Daoy (cell line): ENCODE measurements at regions not wholly inside any gene's neighbourhood (a gene's known extent, or its start where the extent isn't known, plus 50 kb on each side); places are given as distances from the start of the nearest gene placed in this dataset.

ENCODE experiments used
- DNase-seq: peaks from one replicate; pipeline ENCODE4 v3.0.0-alpha.2; 2015; ENCODE audit warnings: low read depth

DNA sequence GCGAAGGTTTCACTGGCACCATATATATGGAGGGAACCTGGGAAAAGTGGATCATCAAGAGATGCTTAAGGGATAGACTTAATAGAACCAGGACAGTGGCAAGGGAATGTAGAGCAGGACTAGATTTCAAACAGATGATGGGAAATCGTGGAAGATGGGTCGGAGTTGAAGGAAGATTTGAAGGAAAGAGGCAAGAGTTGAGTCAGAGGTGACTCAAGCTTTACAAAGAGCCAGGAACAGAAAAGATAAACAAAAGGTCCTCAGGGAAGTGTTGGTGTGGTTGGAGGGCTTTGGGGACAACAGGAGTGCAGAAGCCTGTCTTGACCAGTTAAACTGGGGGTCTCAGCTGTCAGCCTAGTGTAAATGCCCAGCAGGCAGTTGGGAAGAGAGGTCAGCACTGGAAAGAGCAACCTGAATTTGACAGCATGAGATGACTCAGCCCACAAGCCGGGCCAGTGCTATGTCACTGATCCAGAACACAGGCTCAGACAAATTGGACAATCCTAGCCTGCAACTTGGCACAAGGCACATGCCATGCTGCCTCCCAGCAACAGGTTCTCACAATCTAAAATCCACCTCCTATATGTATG lies 230.5 kb downstream of the IDS start:
- no peak for DNase-seq

DNA sequence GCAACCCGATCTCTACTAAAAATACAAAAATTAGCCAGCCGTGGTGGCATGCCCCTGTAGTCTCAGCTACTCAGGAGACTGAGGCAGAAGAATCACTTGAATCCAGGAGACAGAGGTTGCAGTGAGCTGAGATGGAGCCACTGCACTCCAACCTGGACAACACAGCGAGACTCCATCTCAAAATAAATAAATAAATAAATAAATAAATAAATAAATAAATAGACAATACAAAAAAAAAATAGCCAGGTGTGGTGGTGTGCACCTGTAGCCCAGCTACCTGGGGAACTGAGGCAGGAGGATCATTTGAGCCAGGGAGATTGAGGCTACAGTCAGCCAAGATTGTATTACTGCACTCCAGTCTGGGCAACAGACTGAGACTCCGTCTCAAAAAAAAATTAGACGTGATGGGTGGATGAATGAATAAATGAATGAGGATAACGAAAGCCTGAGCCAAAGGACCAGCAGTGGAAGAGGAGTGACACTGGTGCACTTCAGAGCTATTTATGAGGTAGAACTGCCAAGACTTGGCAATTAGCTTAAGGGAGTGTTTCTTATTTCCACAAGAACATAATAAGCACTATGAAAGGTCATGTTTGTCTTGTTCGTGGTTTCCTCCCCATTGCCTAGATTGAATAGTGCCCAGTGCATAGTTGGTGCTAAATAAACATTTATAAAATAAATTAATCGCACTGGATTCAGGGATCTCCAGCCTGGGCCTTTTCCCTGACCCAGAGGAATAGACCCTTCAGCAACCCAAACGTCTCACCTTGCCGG lies 232.2 kb downstream of the IDS start:
- no peak for DNase-seq

- DNase-seq: no peak
Measured at GRCh38 chrX:149267878-149268813, 237.0 kb downstream of the IDS start.

DNA sequence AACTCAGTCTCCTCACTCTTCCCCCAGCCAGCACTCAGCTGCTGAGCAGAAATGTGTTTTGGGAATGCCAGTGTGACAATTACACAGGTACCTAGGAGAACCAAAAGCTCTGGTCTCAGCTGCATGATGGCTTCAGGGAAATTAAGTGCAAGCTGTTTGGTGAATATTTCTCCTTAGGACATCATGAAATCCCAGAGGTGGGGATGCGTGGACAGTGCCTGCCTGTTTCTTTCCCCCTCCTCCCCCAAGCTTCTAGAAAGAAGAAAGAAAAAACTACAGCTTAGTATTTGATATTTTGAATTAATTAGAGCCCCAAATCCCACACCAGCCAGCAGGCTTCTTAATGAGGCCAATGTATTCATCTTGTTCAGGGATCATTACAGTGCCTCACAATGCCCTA lies 243.0 kb downstream of the IDS start:
- no peak for DNase-seq

GRCh38 chrX:149259241-149259640 lies 245.9 kb downstream of the IDS start:
- no peak for DNase-seq

DNA sequence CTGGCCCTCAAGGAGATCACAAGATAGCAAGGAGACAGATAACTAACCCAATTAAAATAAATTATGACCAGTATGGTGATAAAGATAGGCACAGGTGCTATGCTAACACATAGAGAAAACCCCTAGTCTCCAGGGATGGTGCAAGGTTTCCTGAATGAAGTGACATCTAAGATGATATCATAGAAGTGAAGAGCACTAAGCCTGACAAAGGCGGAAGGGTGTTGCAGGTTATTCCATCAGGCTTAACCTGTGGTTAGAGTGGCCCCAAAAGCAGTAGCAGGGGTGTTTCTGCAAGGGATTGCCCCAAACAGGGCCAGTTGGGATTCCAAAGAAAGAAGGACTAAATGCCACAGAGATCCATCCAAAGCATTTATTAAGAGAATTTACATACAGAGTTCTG lies 249.2 kb downstream of the IDS start:
- DNase-seq: no peak

DNA sequence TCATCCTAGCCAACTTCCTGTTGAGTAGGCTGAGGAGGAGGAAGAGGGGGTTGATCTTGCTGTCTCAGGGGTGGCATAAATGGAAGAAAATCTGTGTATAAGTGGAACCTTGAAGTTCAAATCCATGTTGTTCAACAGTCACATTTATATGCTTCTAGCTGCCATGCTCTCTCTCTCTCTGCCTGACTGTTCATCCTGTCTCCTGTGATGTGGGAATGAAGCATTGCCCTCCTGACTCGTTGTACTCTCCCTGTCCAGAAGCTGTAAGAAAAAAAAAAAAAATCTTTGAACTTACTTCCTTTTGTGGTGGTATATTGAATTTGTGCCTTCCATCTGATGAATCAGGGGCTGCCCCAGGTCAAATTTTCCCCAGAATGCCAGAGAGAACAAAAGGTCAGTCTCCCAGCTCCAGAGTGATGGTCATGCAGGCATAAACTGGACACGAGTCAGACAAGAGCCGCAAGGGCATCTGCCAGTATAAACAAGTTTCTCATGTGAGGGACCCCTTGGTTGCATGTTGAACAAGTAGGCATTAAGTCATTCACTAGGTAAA lies 257.0 kb downstream of the IDS start:
- DNase-seq: no peak

DNA sequence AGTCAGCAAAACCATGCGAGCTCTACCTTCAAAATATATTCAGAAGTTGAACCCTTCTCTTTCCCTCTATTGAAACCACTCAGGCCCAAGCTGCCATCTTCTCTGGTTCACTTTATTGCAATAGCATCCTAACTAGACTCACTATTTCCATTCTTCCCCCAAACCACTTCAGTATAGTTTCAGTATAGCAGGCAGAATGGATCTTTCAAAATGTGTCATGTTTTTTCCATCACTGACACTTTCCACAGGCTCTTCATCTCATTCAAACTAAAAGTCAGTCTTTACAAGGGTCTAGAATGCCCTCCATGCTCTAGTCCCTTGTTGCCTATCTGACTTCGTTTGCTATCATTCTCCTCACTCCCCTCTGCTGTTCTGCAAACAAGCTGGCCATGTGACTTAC lies 274.4 kb downstream of the IDS start:
- DNase-seq: no peak

DNA sequence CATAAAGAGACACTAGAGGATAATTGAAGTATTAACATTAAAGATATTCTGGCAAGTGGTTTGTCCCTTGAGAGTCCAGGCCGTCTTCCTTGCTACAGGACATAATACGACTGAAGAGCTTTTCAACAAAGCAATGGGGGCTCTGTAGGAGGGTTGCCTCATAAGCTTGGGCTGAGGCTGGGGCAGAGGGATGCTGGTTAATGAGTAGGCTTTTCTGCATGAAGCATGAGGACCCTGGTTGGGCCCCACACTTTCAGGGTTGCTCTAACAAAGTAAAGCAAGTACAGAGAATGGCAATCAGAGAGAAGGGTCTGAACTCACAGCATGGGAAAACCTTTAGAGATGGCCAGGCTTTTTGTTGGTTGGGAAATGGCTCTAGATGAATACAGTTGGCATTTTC lies 281.3 kb downstream of the IDS start:
- DNase-seq: no peak

DNA sequence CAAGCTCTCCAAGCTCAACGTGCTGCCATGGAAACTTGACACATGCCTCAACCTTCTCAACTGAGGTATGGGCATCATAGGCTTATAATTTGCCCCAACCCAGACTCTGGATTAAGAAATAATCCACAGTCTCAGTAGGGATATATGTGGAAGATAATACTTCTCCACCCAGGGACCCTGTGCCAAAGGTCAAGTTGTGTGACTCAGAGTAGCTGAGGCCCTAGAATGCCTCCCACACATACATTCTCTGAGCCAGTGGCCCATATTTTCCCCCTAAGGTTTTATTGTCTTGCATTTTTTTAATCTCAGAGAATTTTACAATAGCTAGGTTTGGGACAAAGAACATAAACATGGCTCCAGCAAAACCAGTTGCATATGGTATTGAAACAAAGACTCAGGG lies 283.1 kb downstream of the IDS start:
- no peak for DNase-seq

DNA sequence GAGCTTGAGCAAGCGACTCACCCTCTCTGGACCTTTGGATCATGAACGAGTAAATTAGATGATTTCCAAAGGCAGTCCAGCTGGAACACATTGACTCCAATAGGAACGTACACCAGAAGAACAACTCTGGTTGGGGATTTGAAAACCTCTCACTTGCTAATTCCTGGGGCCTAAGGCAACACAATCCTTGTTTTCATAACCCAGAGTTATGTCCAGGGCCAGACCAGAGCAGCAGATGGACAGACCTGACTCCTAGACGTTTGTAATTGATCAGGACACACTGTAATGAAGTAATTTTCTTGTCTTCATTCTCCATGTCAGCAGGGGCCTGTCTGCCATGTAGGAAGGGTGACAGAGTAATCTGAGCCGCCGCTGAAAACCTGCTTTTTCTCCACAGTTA lies 283.9 kb downstream of the IDS start:
- no peak for DNase-seq

DNA sequence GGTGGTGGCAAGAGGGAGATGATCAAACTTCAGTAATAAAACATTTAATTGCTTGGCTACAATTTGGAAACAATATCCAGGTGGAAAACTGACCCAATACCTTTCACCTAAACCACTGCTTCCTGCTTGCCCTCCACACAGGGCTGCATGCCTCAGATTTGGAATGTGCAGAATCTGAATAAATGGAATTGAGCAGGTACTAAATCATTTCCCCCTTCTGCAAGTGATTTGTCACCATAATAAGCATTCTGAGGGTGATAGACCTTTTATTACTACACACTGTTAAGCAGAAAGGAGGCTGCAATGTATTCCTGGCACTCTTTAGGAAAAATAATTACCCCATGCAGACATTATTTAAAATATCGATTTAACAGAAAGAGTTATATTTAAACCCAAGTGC lies 291.8 kb downstream of the IDS start:
- no peak for DNase-seq

- DNase-seq: no peak
Measured at GRCh38 chrX:149208307-149208706, 296.8 kb downstream of the IDS start.

DNA sequence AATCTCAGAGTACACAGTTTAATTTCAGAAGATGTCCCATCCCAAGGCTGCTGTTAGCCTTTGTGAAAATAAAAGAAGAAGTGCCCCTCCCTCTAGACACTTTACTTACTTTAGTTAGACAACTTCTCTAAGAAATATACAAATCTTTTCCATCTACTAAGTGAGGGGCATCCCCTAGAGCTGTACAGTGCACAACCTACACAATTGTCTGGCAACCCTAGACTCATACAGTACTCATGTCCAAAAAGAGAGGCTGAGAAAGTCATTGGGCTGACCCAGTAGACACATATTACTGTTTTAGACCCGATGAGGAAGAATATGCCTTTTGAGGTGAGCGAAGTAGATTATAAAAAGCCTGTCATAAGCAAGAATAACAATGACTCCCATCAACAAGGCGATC lies 297.6 kb downstream of the IDS start:
- DNase-seq: no peak

GRCh38 chrX:149205937-149206336 lies 299.2 kb downstream of the IDS start:
- no peak for DNase-seq

GRCh38 chrX:149205081-149205480 lies 300.0 kb downstream of the IDS start:
- no peak for DNase-seq

GRCh38 chrX:149199734-149200133 lies 305.4 kb downstream of the IDS start:
- DNase-seq: no peak

GRCh38 chrX:149198980-149199732 lies 305.9 kb downstream of the IDS start:
- DNase-seq: no peak

DNA sequence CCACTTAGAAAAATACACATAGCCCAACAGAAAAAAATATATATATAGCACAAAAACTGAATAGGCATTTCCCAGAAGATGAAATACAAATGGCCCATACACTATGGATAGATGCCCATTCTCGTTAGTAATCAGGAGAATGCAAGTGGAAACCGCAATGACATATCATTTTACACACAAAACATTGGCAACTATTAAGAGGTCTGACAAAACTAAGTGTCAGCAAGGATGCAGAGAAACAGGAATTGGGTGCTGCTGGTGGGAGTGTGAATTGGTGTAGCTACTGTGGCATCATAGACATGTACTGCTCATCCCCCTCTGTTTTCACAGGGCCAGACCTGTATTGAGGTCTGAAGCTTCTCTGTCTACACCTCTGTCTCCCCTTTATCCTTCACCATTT lies 320.0 kb downstream of the IDS start:
- no peak for DNase-seq

DNA sequence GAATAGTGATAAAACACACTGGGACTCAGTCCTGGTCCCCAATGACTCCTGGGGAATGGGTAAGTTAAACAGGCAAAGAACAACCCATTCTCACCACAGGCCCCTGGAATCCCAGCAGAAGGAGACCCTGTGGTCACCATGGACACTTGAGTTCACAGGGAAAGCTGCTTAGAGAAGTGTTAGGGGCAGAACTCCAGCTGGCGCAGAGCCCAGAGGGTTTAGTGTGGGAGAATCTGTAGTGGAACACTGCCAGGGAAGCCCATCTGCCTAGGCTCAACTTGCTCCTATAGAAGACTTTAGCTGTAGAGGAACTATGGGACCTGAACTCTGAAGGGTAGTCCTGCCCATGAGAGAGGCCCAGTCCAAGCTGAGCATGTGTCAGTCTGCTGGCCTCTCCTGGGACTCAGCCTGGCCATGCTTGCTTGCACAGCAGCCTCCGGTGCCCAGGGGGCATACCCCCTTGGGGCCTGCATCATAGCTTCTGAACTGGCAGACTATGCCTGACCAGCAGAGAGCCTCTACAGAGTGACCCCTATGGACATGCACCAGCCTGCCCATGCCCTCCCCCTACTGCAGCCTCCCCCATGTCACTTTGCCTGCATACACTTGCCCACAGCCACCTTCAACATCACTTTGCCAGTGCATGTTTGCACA lies 343.5 kb downstream of the IDS start:
- DNase-seq: no peak

- DNase-seq: no peak
Measured at GRCh38 chrX:149157976-149158375, 347.1 kb downstream of the IDS start.
